B cell (primary cell): ENCODE measurements at regions not wholly inside any gene's neighbourhood (a gene's known extent, or its start where the extent isn't known, plus 50 kb on each side); places are given as distances from the start of the nearest gene placed in this dataset.

Experiments used
- ATAC-seq: fragments of 200-7000 bp; cut with Tn5 transposase; one replicate; pipeline ENCODE4 v1.10.0; 2021; ENCODE audit warnings: low read depth, mild to moderate bottlenecking, moderate number of reproducible peaks, moderate library complexity
- CTCF ChIA-PET: fragments of 350-600 bp; sonication (Branson Sonifier 250); formaldehyde crosslinking; loops from one replicate; lab custom pipeline; 2021; ENCODE audit warnings: antibody characterized with exemption, inconsistent platforms; lab: Charles Lee
- POLR2A ChIA-PET: fragments of 350-600 bp; sonication (Branson Sonifier 250); formaldehyde crosslinking; loops from one replicate; lab custom pipeline; 2021; ENCODE audit warnings: antibody characterized with exemption; lab: Charles Lee
- DNase-seq: peaks from one replicate; pipeline ENCODE4 v3.0.0; 2013
- H2AFZ ChIP-seq: 2 replicates; pipeline ENCODE4 v1.6.1; 2012; ENCODE audit warnings: mild to moderate bottlenecking, low read depth, low read length; ENCODE audit not compliant: insufficient read depth, poor library complexity, severe bottlenecking
- H3K27ac ChIP-seq, 2 donors: 1 replicate in 1 of 2; 2 replicates in 1 of 2; pipeline ENCODE4 v1.5.1; 2012 to 2013; ENCODE audit warnings: low read length in 2 of 2, mild to moderate bottlenecking in 2 of 2, moderate library complexity in 1 of 2
- H3K27me3 ChIP-seq, 4 experiments: fragments of 200-600 bp in 1 of 4; sonication (generic) in 1 of 4; replicated peaks in 1 of 4; 1 replicate in 2 of 4; 2 replicates in 2 of 4; pipeline versions ENCODE4 v1.6.1 to v1.7.0; 2013 to 2016; ENCODE audit warnings: low read length in 3 of 4, mild to moderate bottlenecking in 2 of 4, mixed read lengths in 1 of 4, moderate library complexity in 1 of 4; ENCODE audit not compliant: insufficient read depth in 4 of 4, control insufficient read depth in 3 of 4; ENCODE audit errors: control extremely low read depth in 1 of 4
- H3K36me3 ChIP-seq, 2 experiments: replicated peaks in 1 of 2; 1 replicate in 1 of 2; 2 replicates in 1 of 2; pipeline versions ENCODE4 v1.6.1 to v1.7.1; 2013; ENCODE audit warnings: low read length in 1 of 2; ENCODE audit not compliant: insufficient read depth in 2 of 2, control insufficient read depth in 1 of 2; ENCODE audit errors: control extremely low read depth in 1 of 2, extremely low read depth in 1 of 2
- H3K4me1 ChIP-seq, 2 donors: fragments of 200-600 bp in 1 of 2; sonication (generic) in 1 of 2; 1 replicate in 1 of 2; 2 replicates in 1 of 2; pipeline versions ENCODE4 v1.5.1 to v1.6.1; 2013 to 2017; ENCODE audit warnings: low read length in 2 of 2; ENCODE audit not compliant: control insufficient read depth in 2 of 2, insufficient read depth in 2 of 2
- H3K4me2 ChIP-seq: replicated peaks from 2 replicates; pipeline ENCODE3; 2012; ENCODE audit warnings: mild to moderate bottlenecking, low read depth, low read length; ENCODE audit not compliant: poor library complexity, severe bottlenecking
- H3K4me3 ChIP-seq, 5 experiments: fragments of 200-600 bp in 1 of 5; sonication (generic) in 1 of 5; 1 replicate in 3 of 5; 2 replicates in 2 of 5; pipeline versions ENCODE4 v1.5.1 to v1.7.0; 2011 to 2016; ENCODE audit warnings: low read length in 4 of 5, mild to moderate bottlenecking in 4 of 5, low read depth in 2 of 5, control low read depth in 1 of 5, moderate library complexity in 1 of 5; ENCODE audit not compliant: insufficient read depth in 1 of 5; ENCODE audit errors: control extremely low read depth in 1 of 5, extremely low read depth in 1 of 5
- H3K79me2 ChIP-seq: fragments of 200-600 bp; sonication (generic); one replicate; pipeline ENCODE4 v1.6.0; 2016; ENCODE audit warnings: low read length; ENCODE audit not compliant: control insufficient read depth, insufficient read depth
- H3K9ac ChIP-seq: fragments of 200-600 bp; sonication (generic); 2 replicates; pipeline ENCODE4 v1.6.1; 2017; ENCODE audit warnings: mild to moderate bottlenecking, low read length, moderate library complexity
- H3K9me3 ChIP-seq, 3 donors: one replicate each; pipeline versions ENCODE4 v1.6.1 to v1.7.1; 2013; ENCODE audit warnings: low read length in 2 of 3; ENCODE audit not compliant: control insufficient read depth in 2 of 3, insufficient read depth in 1 of 3; ENCODE audit errors: control extremely low read depth in 1 of 3
- H4K20me1 ChIP-seq: 2 replicates; pipeline ENCODE4 v1.6.0; 2012; ENCODE audit warnings: mild to moderate bottlenecking, low read length; ENCODE audit not compliant: insufficient read depth, control insufficient read depth, poor library complexity, severe bottlenecking
- H3K27ac Mint-ChIP-seq: one replicate; pipeline ENCODE4 v1.8.0; 2021; ENCODE audit warnings: mixed read lengths
- H3K27me3 Mint-ChIP-seq: one replicate; pipeline ENCODE4 v1.8.0; 2021; ENCODE audit warnings: mixed read lengths
- H3K4me1 Mint-ChIP-seq: one replicate; pipeline ENCODE4 v1.8.0; 2021; ENCODE audit warnings: mixed read lengths
- H3K4me3 Mint-ChIP-seq: one replicate; pipeline ENCODE4 v1.8.0; 2021; ENCODE audit warnings: mixed read lengths
- H3K9me3 Mint-ChIP-seq: one replicate; pipeline ENCODE4 v1.8.0; 2022; ENCODE audit warnings: mixed read lengths; ENCODE audit not compliant: insufficient read depth
- CTCF ChIP-seq: fragments of 200-600 bp; IDR thresholded peaks from one replicate; pipeline ENCODE4 v1.8.0; 2022; ENCODE audit warnings: antibody characterized with exemption, mild to moderate bottlenecking
- EZH2 ChIP-seq: IDR thresholded peaks from 2 replicates; pipeline ENCODE4 v1.6.1; 2012; ENCODE audit warnings: borderline replicate concordance, low read depth, mild to moderate bottlenecking, moderate library complexity, low read length; ENCODE audit not compliant: insufficient read depth, poor library complexity, severe bottlenecking
- WGBS: methylation state at CpG from one replicate; pipeline ENCODE4 v1.1.5; 2013; ENCODE audit warnings: missing lambda C conversion rate; ENCODE audit not compliant: insufficient coverage; 5-methylcytosine and 5-hydroxymethylcytosine counted together
- intact Hi-C: fragments of 100-400 bp; cut with micrococcal nuclease; formaldehyde crosslinking; loops from one replicate; pipeline ENCODE4 v1.10.0; 2022

GRCh38 chr12:28604240-28604639 lies 414.0 kb downstream of the CCDC91 start:
- no peaks in the 10 kb centered on the region for H4K20me1 ChIP-seq
- no peaks in the 10 kb centered on the region for H3K27me3 ChIP-seq
- intact Hi-C loops = no loop called here
- no peaks in the 10 kb centered on the region for H3K36me3 ChIP-seq
- no peaks in the 10 kb centered on the region for H3K4me1 ChIP-seq
- no peaks in the 10 kb centered on the region for H3K4me1 Mint-ChIP-seq
- DNase-seq = no peak
- no peak overlapping the region for H3K27ac Mint-ChIP-seq
- H3K9me3 Mint-ChIP-seq = peaks cover 12% of the 10 kb centered on the region
- no CpG with 5 or more reads among the region's 1 CpG for WGBS
- no peak overlapping the region for H3K9ac ChIP-seq
- TF ChIP-seq EZH2 (no peak), CTCF (no peak)
- no peak for ATAC-seq
- H3K79me2 ChIP-seq = no peaks in the 10 kb centered on the region
- POLR2A ChIA-PET = no interaction called here
- CTCF ChIA-PET = no interaction called here
- no peak overlapping the region for H3K4me3 ChIP-seq
- H3K27ac ChIP-seq = no peak overlapping the region
- no peak overlapping the region for H3K4me3 Mint-ChIP-seq
- no peak overlapping the region for H2AFZ ChIP-seq
- no peaks in the 10 kb centered on the region for H3K27me3 Mint-ChIP-seq
- no peak overlapping the region for H3K4me2 ChIP-seq
- H3K9me3 ChIP-seq = peaks cover 0 to 15% (median 4%) of the 10 kb centered on the region in 3 donors

- no CpG with 5 or more reads among the region's 1 CpG for WGBS
- no peak overlapping the region for H2AFZ ChIP-seq
- no peak overlapping the region for H3K27ac ChIP-seq
- TF ChIP-seq EZH2 (no peak), CTCF (no peak)
- H3K4me2 ChIP-seq = no peak overlapping the region
- ChIA-PET CTCF (no interaction called here), POLR2A (no interaction called here)
- Mint-ChIP-seq H3K27me3 (peaks cover 6% of the 10 kb centered on the region), H3K4me3 (no peak overlapping the region), H3K27ac (no peak overlapping the region), H3K4me1 (no peaks in the 10 kb centered on the region), H3K9me3 (peaks cover 12% of the 10 kb centered on the region)
- DNase-seq (no peak), ATAC-seq (no peak)
- intact Hi-C loops = no loop called here
- H4K20me1 ChIP-seq = no peaks in the 10 kb centered on the region
- peaks cover 0 to 2% (median 0%) of the 10 kb centered on the region in 4 experiments for H3K27me3 ChIP-seq
- H3K9ac ChIP-seq = no peak overlapping the region
- H3K4me3 ChIP-seq = no peak overlapping the region
- H3K4me1 ChIP-seq = no peaks in the 10 kb centered on the region
- H3K9me3 ChIP-seq = peaks cover 0 to 15% (median 4%) of the 10 kb centered on the region in 3 donors
- H3K79me2 ChIP-seq = no peaks in the 10 kb centered on the region
- H3K36me3 ChIP-seq = no peaks in the 10 kb centered on the region
Measured at GRCh38 chr12:28606967-28607557, 416.8 kb downstream of the CCDC91 start.
